Adrenal gland (tissue), 9 donors: ENCODE measurements at regions not wholly inside any gene's neighbourhood (a gene's known extent, or its start where the extent isn't known, plus 50 kb on each side); places are given as distances from the start of the nearest gene placed in this dataset.

ENCODE experiments used
- DNase-seq, 7 donors: peaks; one replicate each; pipeline ENCODE4 v3.0.0-alpha.2; 2019 to 2020
- H3K27ac ChIP-seq, 5 donors: fragments of 200-600 bp; sonication (generic) in 4 of 5; 1 replicate in 3 of 5; 2 replicates in 2 of 5; pipeline versions ENCODE4 v1.5.1 to v1.8.0; 2016 to 2020; ENCODE audit warnings: mild to moderate bottlenecking in 1 of 5
- H3K27me3 ChIP-seq: fragments of 200-600 bp; 2 replicates; pipeline ENCODE4 v1.8.0; 2021
- H3K36me3 ChIP-seq, 2 donors: fragments of 200-600 bp; replicated peaks in 1 of 2; 1 replicate in 1 of 2; 2 replicates in 1 of 2; pipeline versions ENCODE4 v1.5.1 to v1.8.0; 2018 to 2022
- H3K4me1 ChIP-seq, 2 donors: fragments of 200-600 bp; replicated peaks in 1 of 2; 1 replicate in 1 of 2; 2 replicates in 1 of 2; pipeline versions ENCODE4 v1.5.1 to v1.8.0; 2018 to 2021
- H3K4me3 ChIP-seq, 4 donors: fragments of 200-600 bp; sonication (generic) in 3 of 4; one replicate each; pipeline ENCODE4 v1.5.1; 2016 to 2018
- H3K9me3 ChIP-seq, 3 donors: fragments of 200-600 bp; sonication (generic) in 1 of 3; replicated peaks in 1 of 3; 1 replicate in 2 of 3; 2 replicates in 1 of 3; pipeline versions ENCODE4 v1.5.1 to v1.8.0; 2016 to 2021
- POLR2A ChIP-seq, 2 donors: fragments of 450-650 bp; IDR thresholded peaks; one replicate each; pipeline ENCODE4 v1.6.1; 2017; ENCODE audit warnings: antibody characterized with exemption in 2 of 2, mild to moderate bottlenecking in 2 of 2, moderate library complexity in 1 of 2
- WGBS, 4 donors: extraction: QIAGEN DNeasy Blood & Tissue Kit in 2 of 4; methylation state at CpG; one replicate each; pipeline versions ENCODE4 v1.1.5 to v1.1.7; 2013 to 2017; 5-methylcytosine and 5-hydroxymethylcytosine counted together
- intact Hi-C, 2 donors: fragments of 100-400 bp; cut with DNase I; formaldehyde crosslinking; loops; one replicate each; pipeline versions ENCODE4 v1.14.1 to v1.15.0; 2022 to 2023
- TF ChIP-seq, protein P1 (sequence below), 6 experiments: fragments of 450-650 bp in 4 of 6; fragments of 200-600 bp in 2 of 6; sonication (generic) in 1 of 6; IDR thresholded peaks; 1 replicate in 5 of 6; 2 replicates in 1 of 6; pipeline versions ENCODE4 v1.5.1 to v1.8.0; 2016 to 2021; ENCODE audit warnings: antibody characterized with exemption in 6 of 6, mild to moderate bottlenecking in 2 of 6, moderate library complexity in 1 of 6
- donor health status: healthy with polysubstance abuse.
- donor health status: Bipolar disorder and iron deficiency.
- donor health status: DM: yes; HTN: yes; CAD: no.
- donor health status: DM: no; HTN: no; CAD: no.
- donor health status: DM: no; HTN: no; CAD: no.

DNA sequence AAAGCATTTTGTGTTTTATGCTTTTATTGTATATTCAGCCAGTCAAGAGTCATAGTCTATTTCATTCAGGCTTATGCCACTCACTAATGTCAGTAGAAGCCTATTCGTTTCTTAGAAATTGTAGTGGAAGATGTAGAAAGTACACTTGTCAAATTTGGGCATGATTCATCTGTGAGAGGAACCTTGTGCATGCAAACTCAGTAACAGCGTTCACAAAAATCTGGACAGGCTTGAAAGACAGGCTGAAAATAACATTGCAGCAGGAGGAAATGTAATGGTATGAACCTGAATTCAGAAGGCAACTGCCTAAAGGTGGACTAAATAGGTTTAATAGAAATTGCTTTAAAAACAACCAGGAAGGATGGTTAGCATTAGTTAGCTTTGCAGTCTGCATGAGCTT, 213.5 kb downstream of the CMPK2 start:
- no peak for TF ChIP-seq POLR2A (IDR thresholded peaks at IDR 0.05)
- TF ChIP-seq, protein P1, sequence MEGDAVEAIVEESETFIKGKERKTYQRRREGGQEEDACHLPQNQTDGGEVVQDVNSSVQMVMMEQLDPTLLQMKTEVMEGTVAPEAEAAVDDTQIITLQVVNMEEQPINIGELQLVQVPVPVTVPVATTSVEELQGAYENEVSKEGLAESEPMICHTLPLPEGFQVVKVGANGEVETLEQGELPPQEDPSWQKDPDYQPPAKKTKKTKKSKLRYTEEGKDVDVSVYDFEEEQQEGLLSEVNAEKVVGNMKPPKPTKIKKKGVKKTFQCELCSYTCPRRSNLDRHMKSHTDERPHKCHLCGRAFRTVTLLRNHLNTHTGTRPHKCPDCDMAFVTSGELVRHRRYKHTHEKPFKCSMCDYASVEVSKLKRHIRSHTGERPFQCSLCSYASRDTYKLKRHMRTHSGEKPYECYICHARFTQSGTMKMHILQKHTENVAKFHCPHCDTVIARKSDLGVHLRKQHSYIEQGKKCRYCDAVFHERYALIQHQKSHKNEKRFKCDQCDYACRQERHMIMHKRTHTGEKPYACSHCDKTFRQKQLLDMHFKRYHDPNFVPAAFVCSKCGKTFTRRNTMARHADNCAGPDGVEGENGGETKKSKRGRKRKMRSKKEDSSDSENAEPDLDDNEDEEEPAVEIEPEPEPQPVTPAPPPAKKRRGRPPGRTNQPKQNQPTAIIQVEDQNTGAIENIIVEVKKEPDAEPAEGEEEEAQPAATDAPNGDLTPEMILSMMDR (IDR thresholded peaks at IDR 0.05) = no peak
- Histone ChIP-seq H3K36me3 (no peaks in the 10 kb centered on the region), H3K9me3 (no peaks in the 10 kb centered on the region), H3K4me1 (no peaks in the 10 kb centered on the region), H3K4me3 (no peak overlapping the region), H3K27ac (no peak overlapping the region), H3K27me3 (no peaks in the 10 kb centered on the region)
- WGBS, 4 donors = 69 to 84% (median 74%) methylated on average over 2 of the region's 2 CpGs
- DNase-seq = no peak
- intact Hi-C loops = no loop called here

DNA sequence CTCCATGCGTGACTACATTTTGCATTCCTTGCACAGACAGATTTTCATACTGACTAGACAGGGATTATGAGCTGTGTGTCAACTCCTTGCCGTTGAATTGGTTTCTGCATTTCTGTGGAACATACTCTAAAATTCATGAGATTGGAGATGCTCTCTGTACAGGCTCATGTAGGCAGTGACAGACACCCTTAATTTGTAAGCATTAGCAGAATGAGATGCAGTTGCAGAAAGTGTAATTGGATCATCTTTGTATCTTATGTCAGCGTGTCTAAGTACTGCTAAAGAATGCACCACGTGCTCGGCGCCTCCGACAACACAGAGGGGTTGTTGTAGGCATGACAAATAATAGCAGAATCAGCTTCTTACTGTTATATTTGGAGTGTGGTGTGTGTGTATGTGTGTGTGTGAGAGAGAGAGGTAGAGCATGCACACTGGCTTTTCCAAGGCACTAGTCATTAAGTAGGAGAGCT, 212.4 kb downstream of the CMPK2 start:
- H3K36me3 ChIP-seq = no peaks in the 10 kb centered on the region
- no peak overlapping the region for H3K27ac ChIP-seq
- no peaks in the 10 kb centered on the region for H3K27me3 ChIP-seq
- no peaks in the 10 kb centered on the region for H3K4me1 ChIP-seq
- intact Hi-C loops = no loop called here
- DNase-seq = no peak
- no peaks in the 10 kb centered on the region for H3K9me3 ChIP-seq
- 42 to 58% (median 57%) methylated on average over 7 of the region's 7 CpGs for WGBS, 4 donors
- TF ChIP-seq, protein P1 (IDR thresholded peaks at IDR 0.05) = no peak
- TF ChIP-seq POLR2A (IDR thresholded peaks at IDR 0.05) = no peak
- H3K4me3 ChIP-seq = no peak overlapping the region

DNA sequence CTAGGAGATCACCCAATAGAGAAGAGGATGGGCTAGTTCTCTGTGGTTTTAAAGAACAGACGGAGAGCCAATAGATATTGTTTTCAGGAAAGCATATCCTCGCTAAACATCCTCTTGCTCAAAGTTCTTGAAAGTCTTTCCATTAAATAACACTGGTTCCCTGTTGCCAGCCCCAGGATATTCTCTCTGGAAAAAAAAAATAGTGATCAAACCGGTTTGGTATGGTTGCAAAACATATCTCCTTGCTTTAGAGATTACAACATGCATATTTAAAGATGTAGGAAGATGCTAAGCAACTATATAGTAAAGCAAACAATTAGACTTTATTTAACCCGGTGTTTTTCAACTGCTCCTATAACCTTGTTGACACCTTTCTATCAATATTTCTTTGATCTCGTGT, 211.4 kb downstream of the CMPK2 start:
- Histone ChIP-seq H3K27me3 (no peaks in the 10 kb centered on the region), H3K9me3 (no peaks in the 10 kb centered on the region), H3K4me1 (no peaks in the 10 kb centered on the region), H3K36me3 (no peaks in the 10 kb centered on the region), H3K27ac (no peak overlapping the region), H3K4me3 (no peak overlapping the region)
- no peak for DNase-seq
- TF ChIP-seq POLR2A (IDR thresholded peaks at IDR 0.05) = no peak
- TF ChIP-seq, protein P1 (IDR thresholded peaks at IDR 0.05) = no peak
- intact Hi-C loops = no loop called here
- WGBS, 4 donors = 59 to 64% (median 61%) methylated on average over 5 of the region's 5 CpGs

GRCh38 chr2:6656633-6657032, 209.1 kb downstream of the CMPK2 start:
- Histone ChIP-seq H3K4me3 (no peak overlapping the region), H3K27me3 (no peaks in the 10 kb centered on the region), H3K9me3 (no peaks in the 10 kb centered on the region), H3K36me3 (no peaks in the 10 kb centered on the region), H3K27ac (no peak overlapping the region), H3K4me1 (no peaks in the 10 kb centered on the region)
- TF ChIP-seq, protein P1 (IDR thresholded peaks at IDR 0.05) = no peak
- TF ChIP-seq POLR2A (IDR thresholded peaks at IDR 0.05) = no peak
- intact Hi-C loops = no loop called here
- DNase-seq = no peak
- 60 to 76% (median 70%) methylated on average over 4 of the region's 4 CpGs for WGBS, 4 donors
